HCT116 (cell line): ENCODE measurements at regions not wholly inside any gene's neighbourhood (a gene's known extent, or its start where the extent isn't known, plus 50 kb on each side); places are given as distances from the start of the nearest gene placed in this dataset.

Experiments
- CBX3 ChIP-seq: IDR thresholded peaks from 2 replicates; pipeline ENCODE4 v1.6.1; 2012; ENCODE audit warnings: low read depth
- EZH2 ChIP-seq: fragments of 200-600 bp; sonication (generic); IDR thresholded peaks from 2 replicates; pipeline ENCODE4 v1.6.1; 2017; ENCODE audit warnings: antibody characterized with exemption, mixed run types
- EZH2phosphoT487 ChIP-seq: fragments of 200-600 bp; IDR thresholded peaks from 2 replicates; pipeline ENCODE4 v1.6.1; 2018; ENCODE audit warnings: antibody characterized with exemption, borderline replicate concordance
- FOSL1 ChIP-seq: IDR thresholded peaks from 2 replicates; pipeline ENCODE4 v1.6.1; 2012; ENCODE audit warnings: low read depth
- POLR2A ChIP-seq: IDR thresholded peaks from 2 replicates; pipeline ENCODE4 v1.7.0; 2011; ENCODE audit warnings: borderline replicate concordance; ENCODE audit not compliant: insufficient read depth, insufficient read length; ENCODE audit errors: extremely low read depth
- RAD21 ChIP-seq: IDR thresholded peaks from 2 replicates; pipeline ENCODE4 v1.6.1; 2012; ENCODE audit warnings: low read depth, mild to moderate bottlenecking
- ZNF274 ChIP-seq: fragments of 200-500 bp; sonication (Bioruptor generic); IDR thresholded peaks from 2 replicates; pipeline ENCODE4 v1.6.1; 2014; ENCODE audit warnings: mild to moderate bottlenecking, low read depth, low read length, inconsistent platforms
- TF ChIP-seq, protein P1 (sequence below), 3 experiments: fragments of 200-600 bp in 1 of 3; sonication (generic) in 1 of 3; IDR thresholded peaks in 2 of 3; conservative IDR thresholded peaks in 1 of 3; 2 replicates each; pipeline ENCODE4 v1.5.1; 2012 to 2017; ENCODE audit warnings: low read depth in 2 of 3, low read length in 2 of 3, antibody characterized with exemption in 1 of 3, borderline replicate concordance in 1 of 3, control low read depth in 1 of 3, mild to moderate bottlenecking in 1 of 3, mixed read lengths in 1 of 3, mixed run types in 1 of 3, moderate library complexity in 1 of 3; ENCODE audit not compliant: insufficient read depth in 1 of 3
- TF ChIP-seq, protein P2 (sequence below): IDR thresholded peaks from 2 replicates; pipeline ENCODE4 v1.6.1; 2012

DNA sequence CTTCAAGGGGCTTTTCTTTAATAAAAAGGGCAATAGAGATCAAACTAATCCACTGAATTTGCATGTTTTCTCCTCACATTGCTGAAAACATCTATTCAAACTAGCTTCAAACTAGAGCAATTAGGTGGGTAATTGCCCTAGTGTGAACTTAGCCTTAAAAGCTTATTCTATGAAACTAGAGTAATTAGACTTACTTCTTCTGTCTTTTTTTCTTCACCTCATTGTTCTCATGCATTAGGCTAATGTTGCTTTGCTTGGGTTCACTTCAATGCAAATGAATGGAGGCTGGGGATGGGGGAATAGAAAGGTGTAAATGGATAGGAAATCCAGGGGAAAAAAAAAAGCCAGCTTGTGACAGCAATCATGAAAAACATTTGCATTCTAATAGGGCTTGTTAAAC is 414.8 kb upstream of the LMO3 start:
- no peak for TF ChIP-seq EZH2
- no peak for TF ChIP-seq POLR2A
- TF ChIP-seq CBX3: no peak
- TF ChIP-seq, protein P1, sequence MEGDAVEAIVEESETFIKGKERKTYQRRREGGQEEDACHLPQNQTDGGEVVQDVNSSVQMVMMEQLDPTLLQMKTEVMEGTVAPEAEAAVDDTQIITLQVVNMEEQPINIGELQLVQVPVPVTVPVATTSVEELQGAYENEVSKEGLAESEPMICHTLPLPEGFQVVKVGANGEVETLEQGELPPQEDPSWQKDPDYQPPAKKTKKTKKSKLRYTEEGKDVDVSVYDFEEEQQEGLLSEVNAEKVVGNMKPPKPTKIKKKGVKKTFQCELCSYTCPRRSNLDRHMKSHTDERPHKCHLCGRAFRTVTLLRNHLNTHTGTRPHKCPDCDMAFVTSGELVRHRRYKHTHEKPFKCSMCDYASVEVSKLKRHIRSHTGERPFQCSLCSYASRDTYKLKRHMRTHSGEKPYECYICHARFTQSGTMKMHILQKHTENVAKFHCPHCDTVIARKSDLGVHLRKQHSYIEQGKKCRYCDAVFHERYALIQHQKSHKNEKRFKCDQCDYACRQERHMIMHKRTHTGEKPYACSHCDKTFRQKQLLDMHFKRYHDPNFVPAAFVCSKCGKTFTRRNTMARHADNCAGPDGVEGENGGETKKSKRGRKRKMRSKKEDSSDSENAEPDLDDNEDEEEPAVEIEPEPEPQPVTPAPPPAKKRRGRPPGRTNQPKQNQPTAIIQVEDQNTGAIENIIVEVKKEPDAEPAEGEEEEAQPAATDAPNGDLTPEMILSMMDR (IDR thresholded peaks at IDR 0.05 in 2 of 3, conservative IDR thresholded peaks at IDR 0.05 in 1 of 3; ENCODE audit: borderline replicate concordance in 1 of 3, insufficient read depth in 1 of 3, low read depth in 2 of 3, low read length in 2 of 3): no peak
- no peak for TF ChIP-seq ZNF274
- TF ChIP-seq EZH2phosphoT487: no peak
- no peak for TF ChIP-seq FOSL1
- TF ChIP-seq, protein P2, sequence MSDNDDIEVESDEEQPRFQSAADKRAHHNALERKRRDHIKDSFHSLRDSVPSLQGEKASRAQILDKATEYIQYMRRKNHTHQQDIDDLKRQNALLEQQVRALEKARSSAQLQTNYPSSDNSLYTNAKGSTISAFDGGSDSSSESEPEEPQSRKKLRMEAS: no peak
- TF ChIP-seq RAD21: no peak
